K562 (cell line): ENCODE measurements at regions not wholly inside any gene's neighbourhood (a gene's known extent, or its start where the extent isn't known, plus 50 kb on each side); places are given as distances from the start of the nearest gene placed in this dataset.

Experiments
- ATAC-seq: fragments of 200-7000 bp; cut with Tn5 transposase; 3 replicates; pipeline ENCODE4 v1.9.1; 2020; ENCODE audit warnings: moderate library complexity
- BruUV-seq: library from RNA; stranded (reverse); fragments of 400-500 nt; replicated peaks from 2 replicates; lab custom pipeline; 2021; lab: Mats Ljungman, UMichigan
- CTCF ChIA-PET: fragments of 300-600 bp; formaldehyde crosslinking; extraction: SDS; loops from one replicate; lab custom pipeline; 2021; ENCODE audit warnings: low intra/inter-chr PET ratio; lab: Yijun Ruan, JAX
- POLR2A ChIA-PET: fragments of 300-600, 350-650 bp; sonication (Branson Sonifier 250); formaldehyde crosslinking; extraction: SDS; loops from one replicate; lab custom pipeline; 2021; ENCODE audit warnings: antibody characterized with exemption, inconsistent platforms; lab: Yijun Ruan, JAX
- DNase-seq, 4 experiments: peaks; one replicate each; pipeline versions ENCODE4 v3.0.0 to v3.0.0-alpha.2; 2011 to 2018; ENCODE audit warnings: low spot score in 3 of 4, mixed read lengths in 3 of 4; ENCODE audit errors: extremely low read depth in 1 of 4
- FAIRE-seq: peaks from 2 replicates; lab custom pipeline; 2011; peaks lifted over from hg19 to GRCh38; lab: Jason Lieb, UNC
- H2AFZ ChIP-seq: 2 replicates; pipeline ENCODE4 v1.6.0; 2011; ENCODE audit warnings: low read depth, low read length, control low read depth, inconsistent platforms
- H3K27ac ChIP-seq: fragments of 200-600 bp; 3 replicates; pipeline ENCODE4 v1.8.0; 2011; ENCODE audit warnings: low read depth, mild to moderate bottlenecking, control low read depth, inconsistent platforms, low read length, moderate library complexity, mixed read lengths; ENCODE audit errors: extremely low read depth
- H3K27me3 ChIP-seq, 2 experiments: fragments of 300-600 bp in 1 of 2; 2 replicates in 1 of 2; 3 replicates in 1 of 2; pipeline versions ENCODE4 v1.6.0 to v1.8.0; 2011; ENCODE audit warnings: inconsistent platforms in 2 of 2, low read length in 2 of 2, mild to moderate bottlenecking in 1 of 2, mixed read lengths in 1 of 2, moderate library complexity in 1 of 2; ENCODE audit not compliant: control insufficient read depth in 2 of 2, insufficient read depth in 2 of 2
- H3K36me3 ChIP-seq: fragments of 300-600 bp; 3 replicates; pipeline ENCODE4 v1.8.0; 2011; ENCODE audit warnings: mild to moderate bottlenecking, low read length, inconsistent platforms; ENCODE audit not compliant: control insufficient read depth, insufficient read depth
- H3K4me1 ChIP-seq, 2 experiments: fragments of 200-600 bp in 1 of 2; replicated peaks in 1 of 2; 2 replicates in 1 of 2; 3 replicates in 1 of 2; pipeline versions ENCODE4 v1.5.1 to v1.8.0; 2011; ENCODE audit warnings: inconsistent platforms in 2 of 2, low read length in 2 of 2, mild to moderate bottlenecking in 1 of 2, mixed read lengths in 1 of 2, moderate library complexity in 1 of 2; ENCODE audit not compliant: control insufficient read depth in 2 of 2, insufficient read depth in 2 of 2
- H3K4me2 ChIP-seq: 2 replicates; pipeline ENCODE4 v1.6.1; 2011; ENCODE audit warnings: low read length, control low read depth, inconsistent platforms, mixed read lengths; ENCODE audit not compliant: insufficient read depth
- H3K4me3 ChIP-seq: fragments of 200-600 bp; sonication (generic), shearing (Covaris generic); 2 replicates; pipeline ENCODE4 v1.5.1; 2016; ENCODE audit warnings: control low read depth, inconsistent platforms
- H3K79me2 ChIP-seq: fragments of 200-600 bp; 3 replicates; pipeline ENCODE4 v1.8.0; 2011; ENCODE audit warnings: low read length, inconsistent platforms; ENCODE audit not compliant: control insufficient read depth, insufficient read depth
- H3K9ac ChIP-seq, 2 experiments: 2 replicates each; pipeline versions ENCODE4 v1.6.0 to v1.6.1; 2011; ENCODE audit warnings: low read depth in 2 of 2, low read length in 2 of 2, control low read depth in 1 of 2, inconsistent platforms in 1 of 2, mild to moderate bottlenecking in 1 of 2, mixed read lengths in 1 of 2; ENCODE audit not compliant: insufficient read depth in 1 of 2
- H3K9me1 ChIP-seq: one replicate; pipeline ENCODE4 v1.6.0; 2011; ENCODE audit warnings: inconsistent platforms, mild to moderate bottlenecking, low read length, moderate library complexity; ENCODE audit not compliant: control insufficient read depth, insufficient read depth
- H3K9me3 ChIP-seq: replicated peaks from 2 replicates; pipeline ENCODE4 v1.5.1; 2011; ENCODE audit warnings: low read depth, low read length, inconsistent platforms; ENCODE audit not compliant: control insufficient read depth, insufficient read depth
- H4K20me1 ChIP-seq: replicated peaks from 2 replicates; pipeline ENCODE4 v1.6.1; 2011; ENCODE audit warnings: low read length, inconsistent platforms, mixed read lengths; ENCODE audit not compliant: control insufficient read depth, insufficient read depth
- CEBPB ChIP-seq: fragments of 450-650 bp; IDR thresholded peaks from 2 replicates; pipeline ENCODE4 v1.6.1; 2016; ENCODE audit warnings: missing genetic modification characterization, missing compliant biosample characterization
- POLR2A ChIP-seq: fragments of 450-650 bp; conservative IDR thresholded peaks from 2 replicates; pipeline ENCODE4 v1.6.1; 2016
- RBFOX2 ChIP-seq: fragments of 200-400 bp; formaldehyde crosslinking; IDR thresholded peaks from 2 replicates; pipeline ENCODE4 v1.6.1; 2017; ENCODE audit warnings: low read depth, mild to moderate bottlenecking, low read length, moderate library complexity
- RHOXF2B ChIP-seq: fragments of 250-450 bp; sonication (Bioruptor Pico); conservative IDR thresholded peaks from 2 replicates; pipeline ENCODE4 v1.5.1; 2021
- SP2 ChIP-seq: IDR thresholded peaks from 2 replicates; pipeline ENCODE4 v1.6.1; 2011; ENCODE audit warnings: mild to moderate bottlenecking, low read depth, low read length, moderate library complexity; ENCODE audit not compliant: poor library complexity, severe bottlenecking; ENCODE audit errors: extremely low read depth
- XRCC3 ChIP-seq: fragments of 450-650 bp; IDR thresholded peaks from 2 replicates; pipeline ENCODE4 v1.6.1; 2017; ENCODE audit warnings: mild to moderate bottlenecking, moderate library complexity
- ZC3H4 ChIP-seq: sonication (generic); formaldehyde crosslinking; IDR thresholded peaks from 2 replicates; pipeline ENCODE4 v1.9.0; 2021; ENCODE audit warnings: missing genetic modification reagents, borderline replicate concordance
- ZKSCAN3 ChIP-seq: fragments of 250-450 bp; sonication (Bioruptor Pico); IDR thresholded peaks from 2 replicates; pipeline ENCODE4 v1.4.0; 2020
- ZNF224 ChIP-seq: sonication (generic); formaldehyde crosslinking; IDR thresholded peaks from 2 replicates; pipeline ENCODE4 v1.8.0; 2022; ENCODE audit warnings: mild to moderate bottlenecking, missing genetic modification reagents
- ZNF551 ChIP-seq: fragments of 250-450 bp; sonication (Bioruptor Pico); IDR thresholded peaks from 2 replicates; pipeline ENCODE4 v1.5.0; 2021; ENCODE audit warnings: mild to moderate bottlenecking, moderate library complexity
- ZNF639 ChIP-seq, 2 experiments: fragments of 200-800 bp in 1 of 2; sonication (Bioruptor generic) in 1 of 2; sonication (generic) in 1 of 2; formaldehyde crosslinking in 1 of 2; IDR thresholded peaks in 1 of 2; conservative IDR thresholded peaks in 1 of 2; 2 replicates each; pipeline versions ENCODE4 v1.5.0 to v1.6.1; 2016 to 2020; ENCODE audit warnings: missing compliant biosample characterization in 1 of 2, missing genetic modification characterization in 1 of 2, missing genetic modification reagents in 1 of 2
- WGBS: fragments of 100-300 bp; shearing (Covaris generic); methylation state at CpG from one replicate; pipeline ENCODE4 v1.1.6; 2016; ENCODE audit warnings: low coverage, mixed read lengths; ENCODE audit not compliant: insufficient coverage; ENCODE audit errors: missing lambda C conversion rate; 5-methylcytosine and 5-hydroxymethylcytosine counted together
- in situ Hi-C: fragments of 300-500 bp; cut with MboI; formaldehyde crosslinking; loops from 4 replicates; pipeline ENCODE4 v1.15.0; 2018; ENCODE audit warnings: inconsistent platforms, mixed read lengths
- intact Hi-C: fragments of 100-400 bp; cut with micrococcal nuclease; formaldehyde crosslinking; loops from 2 replicates; pipeline ENCODE4 v1.14.2; 2022
- TF ChIP-seq, protein P1 (sequence below): fragments of 250-450 bp; sonication (Bioruptor Pico); IDR thresholded peaks from 2 replicates; pipeline ENCODE4 v1.4.0; 2020; ENCODE audit warnings: mild to moderate bottlenecking, moderate library complexity
- TF ChIP-seq, protein P2 (sequence below): IDR thresholded peaks from 2 replicates; pipeline ENCODE4 v1.6.1; 2016; ENCODE audit warnings: missing genetic modification characterization, missing compliant biosample characterization

DNA sequence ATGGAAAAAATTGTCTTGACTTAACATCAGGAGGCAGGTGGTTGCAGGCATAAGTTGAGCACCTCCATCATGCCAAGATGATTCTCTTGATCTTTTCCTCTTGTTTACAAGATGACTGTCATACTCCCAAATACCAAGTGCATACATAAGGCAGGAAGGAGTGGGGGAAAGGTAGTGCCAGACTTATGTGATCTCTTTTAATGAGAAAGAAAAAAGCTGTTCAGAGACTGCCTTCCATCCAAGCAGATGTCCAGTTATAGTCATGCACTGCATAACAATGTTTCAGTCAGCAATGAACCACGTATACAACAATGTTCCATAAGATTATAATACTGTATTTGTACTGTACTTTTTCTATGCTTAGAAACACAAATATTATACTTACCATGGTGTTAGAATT is 135.7 kb downstream of the EHF start:
- BruUV-seq, result no TSS peak
- peaks cover 0 to 17% of the 10 kb centered on the region in 2 experiments; a peak in 3 of 5 replicates for H3K4me1 ChIP-seq
- H3K4me3 ChIP-seq, result no peak overlapping the region
- 44% methylated on average over 1 of the region's 1 CpG for WGBS
- DNase-seq, result no peak
- TF ChIP-seq ZNF639 (CRISPR knock-in tag; conservative IDR thresholded peaks at IDR 0.05 in 1 of 2, IDR thresholded peaks at IDR 0.05 in 1 of 2) (no peak), ZKSCAN3 (CRISPR knock-in tag) (no peak), RBFOX2 (no peak)
- TF ChIP-seq, all 486 proteins: peak for 0
- Histone ChIP-seq H3K9ac (no peak overlapping the region), H2AFZ (no peak overlapping the region), H3K27me3 (no peaks in the 10 kb centered on the region), H3K27ac (no peak overlapping the region), H3K4me2 (no peak overlapping the region), H3K9me1 (no peaks in the 10 kb centered on the region), H3K9me3 (peaks cover 3% of the 10 kb centered on the region), H4K20me1 (no peaks in the 10 kb centered on the region), H3K36me3 (no peaks in the 10 kb centered on the region), H3K79me2 (no peaks in the 10 kb centered on the region)
- no peak for ATAC-seq
- in situ Hi-C loops (no loop called here), intact Hi-C loops (no loop called here)
- CTCF ChIA-PET, result no interaction called here
- FAIRE-seq, result no peak
- POLR2A ChIA-PET, result no interaction called here

DNA sequence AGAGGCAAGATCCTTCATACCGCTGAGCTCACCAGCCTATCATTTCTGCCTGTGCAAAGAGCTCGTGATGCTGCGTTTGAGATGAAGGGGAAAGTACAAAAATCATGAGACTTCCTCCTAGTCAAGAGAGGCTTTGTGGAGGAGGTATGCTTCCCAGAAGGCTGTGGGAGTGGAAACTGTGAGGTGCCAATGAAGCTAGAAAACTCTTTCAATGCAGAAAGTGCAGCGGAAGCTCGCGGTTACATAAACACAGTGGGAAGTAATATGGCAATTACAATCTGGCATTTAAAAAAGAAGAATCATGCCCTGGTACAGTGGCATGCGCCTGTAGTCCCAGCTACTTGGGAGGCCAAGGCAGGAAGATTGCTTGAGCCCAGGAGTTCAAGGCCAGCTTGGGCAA is 134.8 kb downstream of the EHF start:
- in situ Hi-C loops (no loop called here), intact Hi-C loops (no loop called here)
- Histone ChIP-seq H3K4me1 (peaks cover 0 to 17% of the 10 kb centered on the region in 2 experiments; a peak in 3 of 5 replicates), H3K36me3 (no peaks in the 10 kb centered on the region), H2AFZ (0 out of 2 replicates have a peak overlapping the region, but pooled peaks have one; percentile 32), H4K20me1 (no peaks in the 10 kb centered on the region), H3K79me2 (no peaks in the 10 kb centered on the region), H3K27ac (no peak overlapping the region), H3K4me2 (no peak overlapping the region), H3K9me1 (no peaks in the 10 kb centered on the region), H3K27me3 (no peaks in the 10 kb centered on the region), H3K9me3 (peaks cover 3% of the 10 kb centered on the region), H3K9ac (no peak overlapping the region), H3K4me3 (no peak overlapping the region)
- POLR2A ChIA-PET, result no interaction called here
- BruUV-seq, result no TSS peak
- CTCF ChIA-PET, result no interaction called here
- ATAC-seq, result no peak
- 74% methylated on average over 6 of the region's 7 CpGs for WGBS
- no peak for FAIRE-seq
- DNase-seq, result no peak
- TF ChIP-seq, protein P1, sequence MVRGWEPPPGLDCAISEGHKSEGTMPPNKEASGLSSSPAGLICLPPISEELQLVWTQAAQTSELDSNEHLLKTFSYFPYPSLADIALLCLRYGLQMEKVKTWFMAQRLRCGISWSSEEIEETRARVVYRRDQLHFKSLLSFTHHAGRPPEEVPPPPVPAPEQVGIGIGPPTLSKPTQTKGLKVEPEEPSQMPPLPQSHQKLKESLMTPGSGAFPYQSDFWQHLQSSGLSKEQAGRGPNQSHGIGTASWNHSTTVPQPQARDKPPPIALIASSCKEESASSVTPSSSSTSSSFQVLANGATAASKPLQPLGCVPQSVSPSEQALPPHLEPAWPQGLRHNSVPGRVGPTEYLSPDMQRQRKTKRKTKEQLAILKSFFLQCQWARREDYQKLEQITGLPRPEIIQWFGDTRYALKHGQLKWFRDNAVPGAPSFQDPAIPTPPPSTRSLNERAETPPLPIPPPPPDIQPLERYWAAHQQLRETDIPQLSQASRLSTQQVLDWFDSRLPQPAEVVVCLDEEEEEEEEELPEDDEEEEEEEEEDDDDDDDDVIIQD (CRISPR knock-in tag), result no peak
- TF ChIP-seq SP2 (no peak), POLR2A (no peak), ZNF551 (CRISPR knock-in tag) (no peak), XRCC3 (no peak), RHOXF2B (CRISPR knock-in tag) (no peak), CEBPB (tag) (no peak), ZC3H4 (no peak), ZNF224 (CRISPR knock-in tag) (no peak)
- TF ChIP-seq, protein P2, sequence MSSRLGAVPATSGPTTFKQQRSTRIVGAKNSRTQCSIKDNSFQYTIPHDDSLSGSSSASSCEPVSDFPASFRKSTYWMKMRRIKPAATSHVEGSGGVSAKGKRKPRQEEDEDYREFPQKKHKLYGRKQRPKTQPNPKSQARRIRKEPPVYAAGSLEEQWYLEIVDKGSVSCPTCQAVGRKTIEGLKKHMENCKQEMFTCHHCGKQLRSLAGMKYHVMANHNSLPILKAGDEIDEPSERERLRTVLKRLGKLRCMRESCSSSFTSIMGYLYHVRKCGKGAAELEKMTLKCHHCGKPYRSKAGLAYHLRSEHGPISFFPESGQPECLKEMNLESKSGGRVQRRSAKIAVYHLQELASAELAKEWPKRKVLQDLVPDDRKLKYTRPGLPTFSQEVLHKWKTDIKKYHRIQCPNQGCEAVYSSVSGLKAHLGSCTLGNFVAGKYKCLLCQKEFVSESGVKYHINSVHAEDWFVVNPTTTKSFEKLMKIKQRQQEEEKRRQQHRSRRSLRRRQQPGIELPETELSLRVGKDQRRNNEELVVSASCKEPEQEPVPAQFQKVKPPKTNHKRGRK, result no peak
